Transverse colon (tissue), 4 donors: ENCODE measurements at regions not wholly inside any gene's neighbourhood (a gene's known extent, or its start where the extent isn't known, plus 50 kb on each side); places are given as distances from the start of the nearest gene placed in this dataset.

Experiments used
- DNase-seq: peaks from one replicate; pipeline ENCODE4 v3.0.0-alpha.2; 2019
- H3K27ac ChIP-seq, 4 donors: fragments of 200-600 bp; sonication (generic); 2 replicates each; pipeline ENCODE4 v1.5.1; 2016 to 2018; ENCODE audit warnings: inconsistent platforms in 4 of 4
- H3K27me3 ChIP-seq: fragments of 200-600 bp; sonication (generic); 2 replicates; pipeline ENCODE4 v1.5.1; 2017; ENCODE audit warnings: inconsistent platforms
- H3K36me3 ChIP-seq, 4 donors: fragments of 200-600 bp; sonication (generic); 2 replicates each; pipeline ENCODE4 v1.5.1; 2017 to 2019; ENCODE audit warnings: inconsistent platforms in 4 of 4
- H3K4me1 ChIP-seq, 4 donors: fragments of 200-600 bp; sonication (generic); 2 replicates each; pipeline ENCODE4 v1.5.1; 2017 to 2020; ENCODE audit warnings: inconsistent platforms in 4 of 4
- H3K4me3 ChIP-seq, 4 donors: fragments of 200-600 bp; sonication (generic); 1 replicate in 1 of 4; 2 replicates in 3 of 4; pipeline versions ENCODE4 v1.5.1 to v1.6.1; 2017 to 2019; ENCODE audit warnings: inconsistent platforms in 4 of 4
- H3K9me3 ChIP-seq, 2 donors: fragments of 200-600 bp; sonication (generic); 2 replicates each; pipeline ENCODE4 v1.5.1; 2017 to 2019; ENCODE audit warnings: inconsistent platforms in 2 of 2
- CTCF ChIP-seq, 5 experiments: fragments of 200-600 bp in 3 of 5; fragments of 450-650 bp in 2 of 5; sonication (generic) in 3 of 5; IDR thresholded peaks; 1 replicate in 2 of 5; 2 replicates in 3 of 5; pipeline ENCODE4 v1.5.1; 2016 to 2017; ENCODE audit warnings: antibody characterized with exemption in 5 of 5, inconsistent platforms in 3 of 5, mild to moderate bottlenecking in 2 of 5, moderate library complexity in 1 of 5
- EP300 ChIP-seq: sonication (generic); formaldehyde crosslinking; IDR thresholded peaks from one replicate; pipeline ENCODE4 v1.6.1; 2017; ENCODE audit warnings: antibody characterized with exemption, low read depth
- POLR2A ChIP-seq: fragments of 450-650 bp; IDR thresholded peaks from one replicate; pipeline ENCODE4 v1.6.1; 2016; ENCODE audit warnings: antibody characterized with exemption, mild to moderate bottlenecking, moderate library complexity
- POLR2AphosphoS5 ChIP-seq, 3 donors: sonication (generic); formaldehyde crosslinking; IDR thresholded peaks; one replicate each; pipeline ENCODE4 v1.6.1; 2016; ENCODE audit warnings: antibody characterized with exemption in 3 of 3
- WGBS, 2 donors: methylation state at CpG; one replicate each; pipeline ENCODE4 v1.1.5; 2018; ENCODE audit warnings: low coverage in 1 of 2; 5-methylcytosine and 5-hydroxymethylcytosine counted together
- in situ Hi-C, 4 donors: fragments of 200-750 bp; cut with MboI; loops; one replicate each; pipeline versions ENCODE4 v1.15.0 to v1.15.1; 2017; ENCODE audit warnings: low sequenced_read_pairs in 3 of 4, low pct_ligation_motif_present in 1 of 4, low pct_unique_long_range_greater_than_20kb in 1 of 4
- intact Hi-C: fragments of 100-400 bp; cut with DNase I; formaldehyde crosslinking; loops from one replicate; pipeline ENCODE4 v1.15.1; 2023; ENCODE audit warnings: low total_unique reads

GRCh38 chr2:34345030-34345429 is 745.9 kb upstream of the FAM98A start:
- 78 to 84% methylated on average over 2 of the region's 2 CpGs for WGBS, 2 donors
- H3K4me1 ChIP-seq: no peaks in the 10 kb centered on the region
- DNase-seq: no peak
- in situ Hi-C loops (no loop called here), intact Hi-C loops (no loop called here)
- no peak overlapping the region for H3K27ac ChIP-seq
- H3K27me3 ChIP-seq: no peaks in the 10 kb centered on the region
- H3K36me3 ChIP-seq: no peaks in the 10 kb centered on the region
- no peak overlapping the region for H3K4me3 ChIP-seq
- no peak for TF ChIP-seq CTCF (IDR thresholded peaks at IDR 0.05)
- TF ChIP-seq POLR2A: no peak
- TF ChIP-seq POLR2AphosphoS5 (IDR thresholded peaks at IDR 0.05): no peak
- no peaks in the 10 kb centered on the region for H3K9me3 ChIP-seq

GRCh38 chr2:34340307-34340706 is 741.2 kb upstream of the FAM98A start:
- Histone ChIP-seq H3K4me3 (no peak overlapping the region), H3K4me1 (no peaks in the 10 kb centered on the region), H3K36me3 (no peaks in the 10 kb centered on the region), H3K27me3 (no peaks in the 10 kb centered on the region), H3K27ac (no peak overlapping the region), H3K9me3 (no peaks in the 10 kb centered on the region)
- no peak for DNase-seq
- in situ Hi-C loops: no loop called here
- intact Hi-C loops: no loop called here
- WGBS, 2 donors: 52 to 55% methylated on average over 1 of the region's 1 CpG
- no peak for TF ChIP-seq POLR2A
- TF ChIP-seq EP300: no peak
- no peak for TF ChIP-seq CTCF (IDR thresholded peaks at IDR 0.05)
- TF ChIP-seq POLR2AphosphoS5 (IDR thresholded peaks at IDR 0.05): no peak

- no peaks in the 10 kb centered on the region for H3K4me1 ChIP-seq
- WGBS, 2 donors: 75 to 83% methylated on average over 1 to 3 of the region's 3 CpGs
- in situ Hi-C loops (no loop called here), intact Hi-C loops (no loop called here)
- no peak overlapping the region for H3K4me3 ChIP-seq
- no peaks in the 10 kb centered on the region for H3K36me3 ChIP-seq
- H3K27ac ChIP-seq: no peak overlapping the region
- DNase-seq: no peak
- H3K9me3 ChIP-seq: no peaks in the 10 kb centered on the region
- TF ChIP-seq POLR2AphosphoS5 (IDR thresholded peaks at IDR 0.05): no peak
- no peak for TF ChIP-seq EP300
- TF ChIP-seq CTCF (IDR thresholded peaks at IDR 0.05): no peak
- TF ChIP-seq POLR2A: no peak
- no peaks in the 10 kb centered on the region for H3K27me3 ChIP-seq
Measured at GRCh38 chr2:34337735-34338134, 738.6 kb upstream of the FAM98A start.

- 80 to 94% methylated on average over 2 of the region's 2 CpGs for WGBS, 2 donors
- Histone ChIP-seq H3K27me3 (no peaks in the 10 kb centered on the region), H3K9me3 (no peaks in the 10 kb centered on the region), H3K36me3 (no peaks in the 10 kb centered on the region), H3K27ac (no peak overlapping the region), H3K4me3 (no peak overlapping the region), H3K4me1 (no peaks in the 10 kb centered on the region)
- TF ChIP-seq CTCF (IDR thresholded peaks at IDR 0.05) (no peak), POLR2AphosphoS5 (IDR thresholded peaks at IDR 0.05) (no peak), POLR2A (no peak), EP300 (no peak)
- in situ Hi-C loops: no loop called here
- intact Hi-C loops: no loop called here
- DNase-seq: no peak
Measured at GRCh38 chr2:34332813-34333212, 733.7 kb upstream of the FAM98A start.
